ENCODE measurements at regions not wholly inside any gene's neighbourhood (a gene's known extent, or its start where the extent isn't known, plus 50 kb on each side); places are given as distances from the start of the nearest gene placed in this dataset.

DNA sequence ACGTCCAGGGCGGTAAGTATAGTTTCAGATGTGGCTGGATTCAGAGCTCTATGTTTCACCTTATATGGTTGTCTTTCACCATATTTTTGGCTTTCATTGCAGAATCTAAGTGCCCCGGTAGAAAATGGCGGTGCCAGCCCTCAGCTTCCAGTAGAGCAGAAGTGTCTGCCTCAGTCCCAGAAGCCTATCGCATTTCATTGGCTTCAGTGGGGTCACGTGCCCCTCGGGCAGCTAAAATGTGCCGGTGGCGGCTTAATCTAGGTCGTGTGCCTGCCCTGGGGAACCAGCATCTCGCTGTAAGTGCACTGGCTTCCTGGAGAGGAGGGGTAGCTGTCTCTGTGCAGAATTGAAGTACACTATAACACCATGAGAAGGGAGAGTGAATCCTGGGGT is 107.4 kb upstream of the MAGI3 start:
- H3K27me3 ChIP-seq (ENCODE audit: insufficient read depth, low read length): no peaks in the 10 kb centered on the region
- no peak overlapping the region for H2AK5ac ChIP-seq (ENCODE audit: insufficient read length, low read length)
- H2BK120ac ChIP-seq (ENCODE audit: low read depth, low read length, poor library complexity, severe bottlenecking): no peak overlapping the region
- Mint-ChIP-seq H3K27ac (no peak overlapping the region), H3K4me1 (peaks cover 8 to 12% of the 10 kb centered on the region in 2 experiments), H3K4me3 (no peak overlapping the region), H3K27me3 (ENCODE audit: low read depth) (peaks cover 19% of the 10 kb centered on the region), H3K9me3 (no peaks in the 10 kb centered on the region), H3K36me3 (ENCODE audit: insufficient read depth in 1 of 3, low read depth in 3 of 3) (no peaks in the 10 kb centered on the region)
- no peak overlapping the region for H3K14ac ChIP-seq (ENCODE audit: insufficient read depth, low read length)
- peak; percentile 31 for DNase-seq
- no peak overlapping the region for H3K27ac ChIP-seq (ENCODE audit: insufficient read length, low read depth, low read length)
- no peaks in the 10 kb centered on the region for H3K9me3 ChIP-seq (ENCODE audit: control insufficient read depth, low read depth, low read length)
- H3K9ac ChIP-seq (ENCODE audit: extremely low read depth, insufficient read length, low read length): no peak overlapping the region
- H2BK5ac ChIP-seq (ENCODE audit: insufficient read length, low read length): no peak overlapping the region
- H3K56ac ChIP-seq (ENCODE audit: insufficient read length, low read depth, low read length): no peak overlapping the region
- no peaks in the 10 kb centered on the region for H4K20me1 ChIP-seq (ENCODE audit: control insufficient read depth, insufficient read depth, insufficient read length)
- WGBS (ENCODE audit: extremely low coverage, insufficient read length, low lambda C conversion rate): no CpG with 5 or more reads among the region's 11 CpGs
- no peak overlapping the region for H3K4me2 ChIP-seq (ENCODE audit: insufficient read depth, insufficient read length, low read length)
- peak overlapping the region; percentile 26 for H2AFZ ChIP-seq (ENCODE audit: low read length)
- no peak overlapping the region for H3T11ph ChIP-seq (ENCODE audit: low read length)
- H3K79me1 ChIP-seq (ENCODE audit: insufficient read depth, low read depth, low read length, poor library complexity, severe bottlenecking): no peaks in the 10 kb centered on the region
- no peak overlapping the region for H2BK20ac ChIP-seq (ENCODE audit: low read depth, low read length, poor library complexity, severe bottlenecking)
- H3K23me2 ChIP-seq (ENCODE audit: insufficient read length, low read depth, low read length, poor library complexity, severe bottlenecking): no peaks in the 10 kb centered on the region
- H2BK15ac ChIP-seq (ENCODE audit: low read depth, low read length): no peak overlapping the region
- H3K4me1 ChIP-seq (ENCODE audit: insufficient read depth, low read length): no peaks in the 10 kb centered on the region
- H3K23ac ChIP-seq (ENCODE audit: insufficient read length, low read depth, low read length): no peak overlapping the region
- no peak overlapping the region for H4K8ac ChIP-seq (replicated peaks; ENCODE audit: insufficient read length, low read depth, low read length)
- no peaks in the 10 kb centered on the region for H3K79me2 ChIP-seq (ENCODE audit: insufficient read depth, low read length)
- no peak overlapping the region for H3K18ac ChIP-seq (ENCODE audit: insufficient read length, low read depth, low read length)
- no peak overlapping the region for H4K91ac ChIP-seq (ENCODE audit: insufficient read length, low read depth, low read length)
- no peak overlapping the region for H3K4ac ChIP-seq (ENCODE audit: low read depth, low read length)
- TF ChIP-seq, protein P1, sequence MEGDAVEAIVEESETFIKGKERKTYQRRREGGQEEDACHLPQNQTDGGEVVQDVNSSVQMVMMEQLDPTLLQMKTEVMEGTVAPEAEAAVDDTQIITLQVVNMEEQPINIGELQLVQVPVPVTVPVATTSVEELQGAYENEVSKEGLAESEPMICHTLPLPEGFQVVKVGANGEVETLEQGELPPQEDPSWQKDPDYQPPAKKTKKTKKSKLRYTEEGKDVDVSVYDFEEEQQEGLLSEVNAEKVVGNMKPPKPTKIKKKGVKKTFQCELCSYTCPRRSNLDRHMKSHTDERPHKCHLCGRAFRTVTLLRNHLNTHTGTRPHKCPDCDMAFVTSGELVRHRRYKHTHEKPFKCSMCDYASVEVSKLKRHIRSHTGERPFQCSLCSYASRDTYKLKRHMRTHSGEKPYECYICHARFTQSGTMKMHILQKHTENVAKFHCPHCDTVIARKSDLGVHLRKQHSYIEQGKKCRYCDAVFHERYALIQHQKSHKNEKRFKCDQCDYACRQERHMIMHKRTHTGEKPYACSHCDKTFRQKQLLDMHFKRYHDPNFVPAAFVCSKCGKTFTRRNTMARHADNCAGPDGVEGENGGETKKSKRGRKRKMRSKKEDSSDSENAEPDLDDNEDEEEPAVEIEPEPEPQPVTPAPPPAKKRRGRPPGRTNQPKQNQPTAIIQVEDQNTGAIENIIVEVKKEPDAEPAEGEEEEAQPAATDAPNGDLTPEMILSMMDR (conservative IDR thresholded peaks at IDR 0.05): no peak
- H2BK12ac ChIP-seq (ENCODE audit: insufficient read length, low read depth, low read length): no peak overlapping the region
- H4K5ac ChIP-seq (ENCODE audit: insufficient read length, low read depth, low read length): no peak overlapping the region
